ENCODE measurements at regions not wholly inside any gene's neighbourhood (a gene's known extent, or its start where the extent isn't known, plus 50 kb on each side); places are given as distances from the start of the nearest gene placed in this dataset.

DNA sequence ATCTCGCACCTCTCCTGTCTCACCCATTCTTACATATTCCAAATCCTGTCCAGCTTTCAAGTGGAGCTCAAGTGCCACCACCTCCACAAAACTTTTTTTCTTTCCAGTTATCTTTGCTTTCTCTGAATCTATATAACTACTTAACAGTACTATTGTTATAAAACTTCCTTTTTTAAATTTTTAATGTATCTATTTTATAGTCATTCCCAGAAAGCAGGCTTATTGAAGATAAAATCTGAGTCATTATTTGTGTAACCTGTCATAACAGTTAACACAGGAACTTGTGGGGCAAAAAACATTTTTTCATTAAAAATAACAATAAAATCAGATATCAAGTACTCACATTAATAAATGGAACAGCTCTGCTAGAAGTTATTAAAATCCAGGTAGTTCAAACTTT lies 73.3 kb upstream of the ALCAM start:
- TF ChIP-seq RARB (CRISPR knock-in tag; IDR thresholded peaks at IDR 0.05) (no peak), CEBPB (IDR thresholded peaks at IDR 0.05) (no peak), SREBF2 (IDR thresholded peaks at IDR 0.05) (no peak), POLR2A (IDR thresholded peaks at IDR 0.05; ENCODE audit: low read length) (no peak), HOXA7 (CRISPR knock-in tag; IDR thresholded peaks at IDR 0.05) (no peak), EHF (CRISPR knock-in tag; IDR thresholded peaks at IDR 0.05) (no peak), NR3C1 (IDR thresholded peaks at IDR 0.05) (no peak), FOXS1 (CRISPR knock-in tag; IDR thresholded peaks at IDR 0.05) (no peak)
- TF ChIP-seq, protein P1, sequence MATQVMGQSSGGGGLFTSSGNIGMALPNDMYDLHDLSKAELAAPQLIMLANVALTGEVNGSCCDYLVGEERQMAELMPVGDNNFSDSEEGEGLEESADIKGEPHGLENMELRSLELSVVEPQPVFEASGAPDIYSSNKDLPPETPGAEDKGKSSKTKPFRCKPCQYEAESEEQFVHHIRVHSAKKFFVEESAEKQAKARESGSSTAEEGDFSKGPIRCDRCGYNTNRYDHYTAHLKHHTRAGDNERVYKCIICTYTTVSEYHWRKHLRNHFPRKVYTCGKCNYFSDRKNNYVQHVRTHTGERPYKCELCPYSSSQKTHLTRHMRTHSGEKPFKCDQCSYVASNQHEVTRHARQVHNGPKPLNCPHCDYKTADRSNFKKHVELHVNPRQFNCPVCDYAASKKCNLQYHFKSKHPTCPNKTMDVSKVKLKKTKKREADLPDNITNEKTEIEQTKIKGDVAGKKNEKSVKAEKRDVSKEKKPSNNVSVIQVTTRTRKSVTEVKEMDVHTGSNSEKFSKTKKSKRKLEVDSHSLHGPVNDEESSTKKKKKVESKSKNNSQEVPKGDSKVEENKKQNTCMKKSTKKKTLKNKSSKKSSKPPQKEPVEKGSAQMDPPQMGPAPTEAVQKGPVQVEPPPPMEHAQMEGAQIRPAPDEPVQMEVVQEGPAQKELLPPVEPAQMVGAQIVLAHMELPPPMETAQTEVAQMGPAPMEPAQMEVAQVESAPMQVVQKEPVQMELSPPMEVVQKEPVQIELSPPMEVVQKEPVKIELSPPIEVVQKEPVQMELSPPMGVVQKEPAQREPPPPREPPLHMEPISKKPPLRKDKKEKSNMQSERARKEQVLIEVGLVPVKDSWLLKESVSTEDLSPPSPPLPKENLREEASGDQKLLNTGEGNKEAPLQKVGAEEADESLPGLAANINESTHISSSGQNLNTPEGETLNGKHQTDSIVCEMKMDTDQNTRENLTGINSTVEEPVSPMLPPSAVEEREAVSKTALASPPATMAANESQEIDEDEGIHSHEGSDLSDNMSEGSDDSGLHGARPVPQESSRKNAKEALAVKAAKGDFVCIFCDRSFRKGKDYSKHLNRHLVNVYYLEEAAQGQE (IDR thresholded peaks at IDR 0.05) = no peak
- TF ChIP-seq, protein P2, sequence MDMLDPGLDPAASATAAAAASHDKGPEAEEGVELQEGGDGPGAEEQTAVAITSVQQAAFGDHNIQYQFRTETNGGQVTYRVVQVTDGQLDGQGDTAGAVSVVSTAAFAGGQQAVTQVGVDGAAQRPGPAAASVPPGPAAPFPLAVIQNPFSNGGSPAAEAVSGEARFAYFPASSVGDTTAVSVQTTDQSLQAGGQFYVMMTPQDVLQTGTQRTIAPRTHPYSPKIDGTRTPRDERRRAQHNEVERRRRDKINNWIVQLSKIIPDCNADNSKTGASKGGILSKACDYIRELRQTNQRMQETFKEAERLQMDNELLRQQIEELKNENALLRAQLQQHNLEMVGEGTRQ (IDR thresholded peaks at IDR 0.05) = no peak
- TF ChIP-seq, protein P3, sequence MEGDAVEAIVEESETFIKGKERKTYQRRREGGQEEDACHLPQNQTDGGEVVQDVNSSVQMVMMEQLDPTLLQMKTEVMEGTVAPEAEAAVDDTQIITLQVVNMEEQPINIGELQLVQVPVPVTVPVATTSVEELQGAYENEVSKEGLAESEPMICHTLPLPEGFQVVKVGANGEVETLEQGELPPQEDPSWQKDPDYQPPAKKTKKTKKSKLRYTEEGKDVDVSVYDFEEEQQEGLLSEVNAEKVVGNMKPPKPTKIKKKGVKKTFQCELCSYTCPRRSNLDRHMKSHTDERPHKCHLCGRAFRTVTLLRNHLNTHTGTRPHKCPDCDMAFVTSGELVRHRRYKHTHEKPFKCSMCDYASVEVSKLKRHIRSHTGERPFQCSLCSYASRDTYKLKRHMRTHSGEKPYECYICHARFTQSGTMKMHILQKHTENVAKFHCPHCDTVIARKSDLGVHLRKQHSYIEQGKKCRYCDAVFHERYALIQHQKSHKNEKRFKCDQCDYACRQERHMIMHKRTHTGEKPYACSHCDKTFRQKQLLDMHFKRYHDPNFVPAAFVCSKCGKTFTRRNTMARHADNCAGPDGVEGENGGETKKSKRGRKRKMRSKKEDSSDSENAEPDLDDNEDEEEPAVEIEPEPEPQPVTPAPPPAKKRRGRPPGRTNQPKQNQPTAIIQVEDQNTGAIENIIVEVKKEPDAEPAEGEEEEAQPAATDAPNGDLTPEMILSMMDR (IDR thresholded peaks at IDR 0.05) = no peak

Measured in A549 (cell line).